Limb (tissue), 2 donors: ENCODE measurements at regions not wholly inside any gene's neighbourhood (a gene's known extent, or its start where the extent isn't known, plus 50 kb on each side); places are given as distances from the start of the nearest gene placed in this dataset.
"Not testable (repeated sequence)": the region's sequence is repeated elsewhere in the genome, so short reads cannot be mapped to it uniquely, and the experiment has no call there.

Experiments
- DNase-seq, 2 donors: peaks; one replicate each; pipeline ENCODE4 v3.0.0-alpha.2; 2016; ENCODE audit errors: extremely low spot score in 2 of 2

DNA sequence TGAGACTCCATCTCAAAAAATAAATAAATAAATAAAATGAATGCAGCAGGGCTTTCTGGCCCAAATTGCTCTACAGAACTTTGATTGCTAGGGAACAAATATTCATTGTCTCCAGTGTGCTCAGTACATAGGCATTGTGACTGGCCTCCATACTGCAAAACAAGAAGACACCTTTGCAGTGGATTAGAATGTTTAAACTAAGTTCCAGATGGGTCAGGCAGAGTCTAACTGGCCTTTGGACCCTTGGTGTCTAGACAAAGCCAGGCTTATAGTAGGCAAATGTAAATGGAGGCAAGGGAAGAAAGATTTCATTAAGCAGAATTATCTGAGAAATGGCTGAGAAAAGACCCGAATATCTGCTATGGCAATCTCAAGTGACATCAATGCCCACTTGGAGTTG, 335.2 kb upstream of the C2CD4B start:
- DNase-seq, result no peak

DNA sequence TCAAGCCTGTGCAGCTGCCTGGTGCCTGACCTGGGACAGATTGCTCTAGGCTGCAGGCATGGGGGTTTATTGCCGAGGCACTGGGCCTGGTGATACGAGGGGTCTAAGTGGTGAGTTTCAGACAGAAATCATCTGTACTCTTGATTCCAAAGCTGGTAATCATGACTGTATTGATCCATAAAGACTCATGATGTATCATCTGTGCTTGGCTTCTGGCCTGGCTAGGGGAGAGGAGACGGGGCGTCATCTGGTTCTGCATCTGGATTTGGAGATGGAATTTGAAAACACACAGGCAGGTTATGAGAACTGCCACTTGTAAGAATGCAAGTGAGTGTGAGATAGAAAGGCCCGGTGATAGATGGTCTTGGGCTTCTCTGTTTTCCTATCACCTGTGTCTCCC, 337.4 kb upstream of the C2CD4B start:
- no peak for DNase-seq

DNA sequence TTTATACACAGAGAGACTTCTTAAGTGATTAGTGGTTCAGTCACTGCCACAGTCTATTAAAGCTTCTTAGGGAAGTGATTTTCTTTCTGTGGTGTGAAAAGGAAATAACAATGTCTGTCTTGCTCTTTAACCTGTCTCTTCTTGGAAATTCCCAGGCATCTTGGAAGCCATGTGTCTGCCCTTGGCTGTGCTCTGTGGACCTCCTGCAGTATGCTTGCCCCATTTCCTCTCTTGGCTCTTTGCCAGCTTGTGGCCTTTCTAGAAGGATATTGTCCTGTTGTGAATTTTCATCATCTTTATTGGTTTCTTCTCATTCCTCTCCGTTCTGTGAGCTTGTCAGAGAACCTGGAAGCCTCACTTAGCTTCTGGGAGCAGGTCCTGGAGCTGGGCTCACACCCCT, 338.4 kb upstream of the C2CD4B start:
- no peak for DNase-seq

DNA sequence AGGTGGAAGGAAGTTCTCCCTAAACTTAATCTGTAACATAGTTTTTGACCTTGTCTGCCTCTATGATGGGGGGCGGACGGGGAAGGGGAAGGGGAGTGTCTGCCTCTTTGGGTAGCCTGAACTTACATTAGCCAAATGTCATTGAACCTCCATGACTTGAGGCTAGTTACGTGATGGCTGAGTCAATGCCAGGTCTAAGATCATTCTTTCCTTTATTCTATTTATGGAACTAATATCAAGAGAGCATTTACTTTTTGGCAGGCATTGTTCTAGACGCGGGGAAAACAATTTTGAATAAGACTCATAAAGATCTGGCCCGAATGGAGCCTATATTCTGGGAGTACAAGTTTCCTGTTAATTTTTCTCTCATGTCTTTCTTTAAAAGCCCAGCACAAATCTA, 340.7 kb upstream of the C2CD4B start:
- peak in 1 of 2 donors; percentile 60 for DNase-seq

DNA sequence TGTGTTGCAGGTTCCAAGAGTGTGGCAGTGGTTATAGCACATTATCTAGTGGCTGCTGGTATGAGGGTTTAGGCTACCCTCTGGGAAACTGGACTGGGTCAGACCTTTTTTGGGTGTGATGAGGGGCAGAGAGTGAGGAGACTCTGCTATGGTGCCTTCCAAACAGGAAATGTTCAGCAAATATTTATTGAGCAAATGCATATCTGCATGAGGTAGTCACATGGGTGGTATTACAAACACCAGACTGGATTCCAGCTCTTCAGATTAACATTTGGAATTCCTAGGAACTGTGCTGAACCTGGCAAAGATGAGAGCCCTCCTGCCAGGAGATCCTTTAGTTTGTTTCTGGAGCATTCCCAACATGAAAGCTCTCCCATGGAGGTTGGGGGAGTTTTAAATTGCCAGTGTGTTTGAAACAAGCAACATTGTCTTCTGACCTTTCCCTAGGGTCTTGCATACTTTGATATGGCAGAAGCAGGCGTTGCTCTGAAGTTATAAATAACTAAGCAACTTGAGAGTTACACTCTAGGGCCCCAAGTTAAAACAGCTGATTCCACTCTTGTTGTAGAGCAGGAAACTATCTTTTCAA, 341.2 kb upstream of the C2CD4B start:
- DNase-seq, result peak in 1 of 2 donors; percentile 58

DNA sequence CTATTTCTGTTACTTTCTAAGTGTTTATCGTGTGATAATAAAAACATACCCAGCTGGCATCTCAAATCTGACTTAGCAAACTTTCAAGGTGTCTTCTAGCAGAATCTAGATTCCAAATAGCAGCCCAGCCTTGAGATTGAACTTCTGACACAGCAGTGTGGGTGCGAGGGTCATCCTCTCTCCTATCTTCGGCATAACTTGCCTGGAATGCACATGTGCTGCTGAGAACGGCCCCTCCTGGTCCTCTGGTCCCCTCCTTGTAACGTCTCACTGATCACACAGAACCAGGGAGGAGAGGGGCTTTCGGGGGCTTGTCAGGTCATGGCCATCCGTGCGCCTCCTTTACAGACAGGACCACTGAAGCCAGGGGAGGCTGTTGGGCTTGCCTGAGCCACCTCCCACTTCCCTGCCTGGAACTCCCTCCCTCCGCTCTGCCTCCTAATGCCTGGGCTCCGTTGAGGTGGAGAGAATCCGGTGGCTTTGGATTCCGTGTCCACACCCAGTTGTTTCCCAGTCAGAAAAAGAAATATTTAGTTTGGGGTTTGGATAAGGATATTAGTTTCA, 344.4 kb upstream of the C2CD4B start:
- DNase-seq, result no peak

DNA sequence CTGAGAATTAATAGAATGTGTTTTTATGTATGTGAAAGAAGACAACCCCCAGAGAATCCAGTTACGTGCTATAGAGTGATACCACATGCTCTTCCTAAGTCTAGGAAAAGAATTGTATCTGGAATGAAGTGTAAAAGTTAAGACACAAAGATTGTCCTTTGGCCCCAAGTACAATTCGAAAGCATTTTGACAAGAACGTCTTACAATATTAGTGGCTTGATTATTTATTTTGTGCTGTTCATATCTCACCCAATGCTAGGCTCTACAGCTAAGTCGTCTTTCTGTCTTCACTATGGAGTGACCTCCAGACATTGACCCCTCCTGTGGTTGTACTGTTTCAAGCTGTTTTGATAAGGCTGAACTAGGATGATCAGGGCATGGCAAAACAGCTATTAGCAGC, 345.7 kb upstream of the C2CD4B start:
- no peak for DNase-seq

DNA sequence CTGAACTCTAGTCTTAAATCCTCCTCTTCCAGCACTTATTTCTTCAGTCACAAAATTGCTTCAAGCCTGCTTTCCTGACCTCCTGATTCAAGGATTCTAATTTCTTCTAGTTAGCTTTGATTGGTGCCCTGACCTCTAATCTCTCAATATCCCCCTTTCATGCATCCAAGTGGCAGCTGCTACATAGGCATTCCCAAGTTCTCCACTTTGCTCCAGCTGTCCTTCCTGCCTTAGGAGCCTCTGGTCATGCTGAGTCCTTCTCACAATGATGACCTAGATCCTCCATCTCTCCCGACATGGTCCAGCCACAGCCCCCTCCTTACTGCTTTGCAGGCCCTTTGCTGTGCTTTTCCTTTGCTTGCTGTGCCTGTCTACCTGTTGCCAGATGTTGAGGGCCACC, 347.8 kb upstream of the C2CD4B start:
- DNase-seq, result no peak

DNA sequence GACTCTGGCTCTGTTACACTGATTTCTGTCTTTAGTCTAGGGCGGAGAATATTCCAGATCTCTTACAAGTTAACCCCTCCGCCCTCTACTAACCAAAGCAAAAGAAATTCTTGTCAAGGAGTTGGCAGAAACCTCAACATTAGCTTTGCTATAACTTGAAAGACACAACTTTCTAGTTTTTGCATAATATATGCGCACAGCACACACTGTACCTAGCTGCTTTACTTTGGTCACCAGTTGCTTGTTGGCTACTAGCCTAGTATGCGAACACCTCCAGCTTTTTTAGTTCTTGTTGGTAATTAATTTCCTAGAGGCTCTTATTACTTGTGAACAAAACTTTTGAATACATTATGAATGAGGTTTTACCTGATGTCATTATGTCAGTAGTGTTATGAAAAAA, 348.8 kb upstream of the C2CD4B start:
- DNase-seq, result no peak

DNA sequence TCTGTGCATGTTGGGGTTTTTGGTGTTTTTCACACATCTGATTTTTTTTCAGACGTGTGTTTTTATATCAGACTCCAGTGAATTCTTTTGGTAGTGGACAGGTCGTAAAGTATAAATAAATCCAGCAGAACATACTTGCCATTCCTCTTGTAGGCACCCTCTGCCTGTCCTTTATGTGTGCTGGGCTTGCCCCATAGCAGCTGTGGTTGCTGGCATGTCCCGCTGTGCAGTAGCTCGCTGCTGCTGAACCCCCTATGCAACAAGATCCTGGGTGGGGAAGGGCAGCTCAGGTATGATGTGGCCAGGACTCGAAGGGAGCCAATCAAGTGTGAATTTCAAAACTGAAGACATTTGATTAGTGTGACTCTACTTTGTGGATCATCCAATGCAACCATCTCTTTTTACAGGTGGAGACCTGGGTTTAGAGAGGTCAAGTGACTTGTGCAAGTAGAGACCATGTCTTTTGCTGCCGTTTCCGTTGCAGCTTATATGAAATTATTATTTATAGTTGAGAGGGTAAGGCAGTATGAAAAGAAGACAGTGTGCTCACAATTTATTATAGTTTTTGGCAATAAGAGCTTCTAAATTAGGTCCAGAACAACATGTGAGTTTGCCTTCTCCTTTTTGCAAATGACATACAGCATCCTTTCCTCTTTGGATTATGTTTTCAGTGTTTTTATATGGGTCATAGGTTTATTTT, 350.8 kb upstream of the C2CD4B start:
- no peak for DNase-seq

DNA sequence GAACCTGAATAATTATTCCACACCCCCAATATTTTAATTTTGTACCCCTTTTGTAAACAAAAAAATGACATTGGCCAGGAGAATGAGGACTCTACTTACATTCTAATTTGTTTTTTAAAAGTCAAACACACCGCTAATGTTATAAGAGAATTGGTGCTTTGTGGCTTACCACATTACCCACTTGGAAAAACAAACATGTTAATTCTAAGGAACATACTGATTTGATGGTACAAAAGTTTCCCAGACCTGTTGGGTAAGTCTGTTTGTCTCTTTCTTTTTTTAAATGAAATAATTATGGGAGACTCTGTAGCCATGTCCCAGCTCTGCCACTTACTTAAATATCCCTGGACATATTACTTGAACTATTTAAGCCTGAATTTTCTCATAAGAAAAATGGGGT, 352.5 kb upstream of the C2CD4B start:
- no peak for DNase-seq

DNA sequence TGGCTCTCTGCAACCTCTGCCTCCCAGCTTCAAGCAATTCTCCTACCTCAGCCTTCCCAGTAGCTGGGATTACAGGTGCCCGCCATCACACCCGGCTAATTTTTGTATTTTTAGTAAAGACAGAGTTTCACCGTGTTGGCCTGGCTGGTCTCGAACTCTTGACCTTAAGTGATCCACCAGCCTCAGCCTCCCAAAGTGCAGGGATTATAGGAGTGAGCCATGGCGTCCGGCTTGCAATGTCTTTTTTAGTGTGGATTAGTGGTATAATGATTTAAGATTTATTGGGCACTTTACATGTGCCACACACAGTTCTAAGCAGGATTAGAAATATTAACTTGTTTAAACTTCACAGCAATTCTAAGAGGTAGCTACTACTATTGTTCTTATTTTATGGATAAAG, 353.6 kb upstream of the C2CD4B start:
- not testable (repeated sequence) for DNase-seq

DNA sequence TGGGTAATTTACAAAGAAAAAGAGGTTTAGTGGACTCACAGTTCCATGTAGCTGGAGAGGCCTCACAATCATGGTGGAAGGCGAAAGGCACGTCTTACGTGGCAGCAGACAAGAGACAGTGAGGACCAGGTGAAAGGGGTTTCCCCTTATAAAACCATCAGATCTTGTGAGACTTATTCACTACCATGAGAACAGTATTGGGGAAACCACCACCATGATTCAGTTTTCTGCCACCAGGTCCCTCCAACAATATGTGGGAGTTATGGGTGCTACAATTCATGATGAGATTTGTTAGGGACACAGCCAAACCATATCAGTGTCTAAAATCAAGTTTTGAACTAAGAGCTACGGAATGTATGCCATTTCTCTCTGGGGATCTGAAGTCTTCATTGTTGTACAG, 354.8 kb upstream of the C2CD4B start:
- DNase-seq, result no peak

DNA sequence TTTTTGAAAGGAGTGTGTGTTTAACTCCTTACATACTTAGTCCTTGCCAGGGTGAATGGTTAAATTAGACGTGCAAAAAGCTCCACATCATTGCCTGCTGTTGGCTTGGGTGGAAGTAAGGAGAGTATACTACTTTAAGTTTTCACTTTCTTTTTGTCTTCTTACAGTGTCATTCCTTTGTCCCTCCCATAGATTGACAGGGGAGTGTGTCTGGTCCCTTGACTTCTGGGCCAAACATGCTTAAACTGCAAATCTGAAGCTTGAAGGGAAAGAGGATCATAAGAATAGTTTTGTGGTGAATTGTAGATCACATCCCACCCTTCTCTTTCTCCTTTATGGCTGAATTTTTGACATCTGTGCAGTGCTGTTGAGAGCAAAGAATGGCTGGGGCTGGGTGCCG, 355.8 kb upstream of the C2CD4B start:
- no peak for DNase-seq

DNA sequence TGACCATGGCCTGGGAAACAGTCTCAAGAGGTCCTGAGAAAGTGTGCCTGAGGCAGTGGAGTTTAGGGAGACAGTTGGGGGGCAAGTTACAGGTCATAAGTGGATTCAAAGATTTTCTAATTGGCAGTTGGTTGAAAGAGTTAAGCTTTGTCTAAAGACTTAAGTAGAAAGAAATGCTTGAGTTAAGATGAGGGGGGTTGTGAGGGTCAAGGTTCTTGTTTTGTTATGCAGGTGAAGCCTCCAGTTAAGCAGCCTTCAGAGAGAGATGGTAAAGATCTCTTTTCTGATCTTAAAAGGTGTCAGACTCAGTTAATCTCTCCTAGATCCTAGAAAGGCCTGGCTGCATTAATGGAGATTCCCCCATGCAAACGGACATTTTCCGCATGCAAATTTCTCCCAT, 356.3 kb upstream of the C2CD4B start:
- DNase-seq, result no peak

DNA sequence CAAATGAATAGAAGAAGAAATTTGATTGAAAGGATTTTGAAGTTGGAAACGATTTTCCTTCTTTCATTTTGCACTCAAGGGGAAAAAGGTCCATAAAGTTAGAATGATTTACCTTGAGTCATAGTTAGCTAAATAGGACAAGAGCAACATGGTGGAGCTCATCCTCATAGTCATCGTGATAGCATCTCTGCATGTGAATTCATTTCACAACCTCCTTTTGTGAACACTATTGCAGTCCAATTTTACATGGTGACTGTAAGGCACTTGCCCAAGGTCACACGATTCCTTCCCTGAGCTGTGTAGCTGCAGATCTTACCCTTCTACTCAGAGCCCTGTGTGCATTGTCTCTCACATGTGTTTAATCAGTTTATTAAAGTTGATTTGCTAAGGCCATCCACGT, 359.8 kb upstream of the C2CD4B start:
- DNase-seq, result no peak

DNA sequence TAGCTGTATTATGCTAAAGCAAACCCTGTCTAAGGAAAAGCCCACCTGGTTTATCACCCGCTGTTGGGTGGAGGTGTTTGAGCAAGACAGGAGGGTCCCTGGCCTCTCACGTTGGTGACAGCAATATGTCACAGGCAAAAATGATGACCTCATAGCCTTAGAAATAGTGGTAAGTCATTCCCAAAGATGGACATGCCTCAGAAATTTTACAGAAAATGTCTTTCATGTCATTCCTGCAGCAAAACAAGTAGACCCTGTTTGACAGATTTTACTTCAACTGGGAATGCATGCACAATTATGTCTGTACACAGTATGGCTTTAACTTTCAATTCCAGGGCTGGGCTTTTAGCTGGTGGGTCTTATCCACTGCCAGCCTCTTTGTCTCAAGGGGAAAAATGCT, 362.3 kb upstream of the C2CD4B start:
- no peak for DNase-seq

DNA sequence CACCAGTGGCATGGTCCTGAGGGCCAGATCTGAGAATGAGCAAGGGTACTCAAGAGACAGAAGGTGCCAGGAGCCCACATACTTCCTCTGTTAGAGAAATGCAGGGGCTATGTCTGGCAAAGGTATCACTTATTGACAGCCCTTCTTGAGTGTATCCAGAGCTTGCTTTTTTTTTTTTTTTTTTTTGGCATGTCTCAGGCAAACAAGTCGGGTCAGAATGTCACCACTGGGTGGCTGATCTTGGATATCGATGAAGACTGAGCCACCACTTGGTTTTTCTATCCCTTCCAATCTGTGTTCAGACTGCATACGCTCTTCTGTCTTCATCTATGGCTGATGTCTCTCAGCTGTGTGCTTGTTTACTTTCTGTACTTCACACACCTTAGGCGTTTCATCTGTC, 363.4 kb upstream of the C2CD4B start:
- no peak for DNase-seq

DNA sequence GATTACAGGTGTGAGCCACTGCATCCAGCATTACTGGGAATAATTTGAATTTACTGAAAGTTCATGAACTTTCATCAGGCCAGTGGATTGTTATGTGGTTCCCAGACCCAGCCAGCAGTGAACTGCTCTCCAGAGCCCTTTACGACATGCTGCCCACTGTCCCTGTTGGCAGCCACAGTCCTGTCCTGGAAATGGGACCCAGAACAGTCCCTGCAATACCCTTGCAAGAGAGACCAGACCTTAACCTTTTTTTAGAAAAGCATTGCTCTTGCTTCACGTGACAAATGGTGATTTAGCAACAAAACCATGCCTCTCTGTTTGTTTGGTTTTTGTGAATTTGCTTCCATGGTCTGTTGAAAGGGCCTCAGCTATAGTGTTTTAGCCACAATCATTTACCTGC, 367.3 kb upstream of the C2CD4B start:
- no peak for DNase-seq

DNA sequence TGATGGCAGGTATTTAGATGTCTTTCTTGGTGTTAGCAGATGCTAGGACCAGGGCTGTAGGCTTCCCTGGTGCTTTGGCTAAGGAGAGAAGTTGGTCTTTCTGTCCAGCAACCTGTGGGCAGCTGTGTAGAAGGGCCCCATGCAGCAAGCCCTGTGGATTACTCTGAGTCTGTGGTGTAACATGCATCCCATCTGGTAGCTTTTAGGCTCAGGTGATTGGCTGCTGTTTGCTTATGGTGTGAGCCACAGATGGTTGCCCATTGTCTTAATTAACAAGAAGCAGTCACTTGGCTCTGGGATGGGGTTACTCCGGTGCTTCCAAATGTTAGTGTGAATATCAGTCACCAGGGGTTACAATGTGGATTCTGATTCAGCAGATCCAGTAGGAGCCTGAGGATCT, 368.6 kb upstream of the C2CD4B start:
- DNase-seq, result no peak

DNA sequence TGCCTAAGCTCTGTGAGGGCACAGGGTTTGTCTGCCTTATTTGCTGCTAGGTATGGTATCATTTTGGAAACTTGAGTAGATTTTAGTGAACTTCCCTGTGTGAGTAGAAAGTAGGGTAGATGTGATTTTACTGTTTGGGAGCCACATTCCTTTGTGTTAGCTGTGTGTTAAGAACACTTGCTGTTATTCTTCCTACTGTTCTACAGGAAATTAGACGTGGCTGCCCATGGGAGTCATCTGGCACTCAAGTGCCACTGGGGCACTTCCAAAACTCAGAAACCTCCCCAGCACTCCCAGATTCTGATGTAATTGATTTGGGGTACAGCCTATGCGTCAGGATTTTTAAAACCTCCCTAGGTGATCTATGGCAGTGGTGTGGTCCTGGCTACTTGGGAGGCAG, 369.9 kb upstream of the C2CD4B start:
- no peak for DNase-seq

DNA sequence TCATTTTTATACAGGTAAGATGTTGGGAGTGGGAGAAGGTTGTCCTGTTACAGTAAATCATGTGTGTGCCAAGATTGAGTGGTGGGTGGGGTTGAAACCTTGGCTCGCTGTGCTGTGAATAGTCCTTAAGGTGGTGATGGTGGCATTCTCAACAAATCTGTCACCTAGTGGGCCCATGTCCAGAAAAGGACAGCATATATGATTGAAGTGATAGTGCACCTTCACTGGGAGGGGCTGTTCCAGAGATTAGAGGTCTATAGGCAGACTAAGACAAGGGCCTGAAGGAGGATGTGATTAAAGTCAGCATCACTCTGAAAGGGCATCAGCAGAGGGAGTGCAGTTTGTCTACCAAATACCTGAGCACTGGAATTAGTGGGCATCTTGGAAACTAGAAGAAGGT, 374.2 kb upstream of the C2CD4B start:
- no peak for DNase-seq

DNA sequence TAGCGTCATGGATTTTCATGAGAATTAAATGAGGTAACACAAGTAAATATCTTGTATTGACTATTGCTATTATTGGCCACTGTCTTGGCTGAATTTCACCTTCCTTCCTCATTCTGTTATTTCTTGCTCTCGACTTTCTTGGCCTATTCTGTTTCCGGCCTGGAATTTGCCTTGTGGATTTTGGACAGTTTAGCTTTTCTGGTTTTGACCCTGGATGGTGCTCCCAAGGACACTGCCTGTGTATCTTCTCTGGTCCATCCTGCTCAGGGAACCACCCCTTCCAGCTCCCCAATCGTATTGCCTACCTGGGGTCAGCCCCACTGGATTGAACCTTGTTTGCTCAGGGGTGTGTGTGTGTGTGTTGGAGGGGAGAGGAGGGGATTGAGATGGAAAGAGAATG, 376.2 kb upstream of the C2CD4B start:
- no peak for DNase-seq
